ENCODE measurements at regions not wholly inside any gene's neighbourhood (a gene's known extent, or its start where the extent isn't known, plus 50 kb on each side); places are given as distances from the start of the nearest gene placed in this dataset.

GRCh38 chr5:68424799-68425537 lies 209.4 kb downstream of the PIK3R1 start:
- DNase-seq (ENCODE audit: low read depth), result peak; percentile 77
- TF ChIP-seq MYC (IDR thresholded peaks at IDR 0.05; ENCODE audit: low read depth, low read length) (no peak), CTCF (IDR thresholded peaks at IDR 0.05; ENCODE audit: low read depth, low read length) (no peak), POLR2A (IDR thresholded peaks at IDR 0.05; ENCODE audit: extremely low read depth, insufficient read length) (no peak), MAX (IDR thresholded peaks at IDR 0.05; ENCODE audit: low read depth, low read length) (no peak)
- no peak overlapping the region for H3K4me3 ChIP-seq (ENCODE audit: low read depth, low read length)

- DNase-seq (ENCODE audit: low read depth), result no peak
- TF ChIP-seq CTCF (IDR thresholded peaks at IDR 0.05; ENCODE audit: low read depth, low read length) (no peak), POLR2A (IDR thresholded peaks at IDR 0.05; ENCODE audit: extremely low read depth, insufficient read length) (no peak), MAX (IDR thresholded peaks at IDR 0.05; ENCODE audit: low read depth, low read length) (no peak)
- H3K4me3 ChIP-seq (ENCODE audit: low read depth, low read length), result no peak overlapping the region
These were observed 211.0 kb downstream of the PIK3R1 start for GRCh38 chr5:68426586-68426985.

- TF ChIP-seq CTCF (IDR thresholded peaks at IDR 0.05; ENCODE audit: low read depth, low read length), result no peak
- TF ChIP-seq POLR2A (IDR thresholded peaks at IDR 0.05; ENCODE audit: extremely low read depth, insufficient read length), result no peak
- TF ChIP-seq MYC (IDR thresholded peaks at IDR 0.05; ENCODE audit: low read depth, low read length), result no peak
- no peak for TF ChIP-seq MAX (IDR thresholded peaks at IDR 0.05; ENCODE audit: low read depth, low read length)
These were observed 212.8 kb downstream of the PIK3R1 start for GRCh38 chr5:68428231-68428811.

GRCh38 chr5:68429510-68429909 lies 214.0 kb downstream of the PIK3R1 start:
- TF ChIP-seq MYC (IDR thresholded peaks at IDR 0.05; ENCODE audit: low read depth, low read length), result no peak
- TF ChIP-seq POLR2A (IDR thresholded peaks at IDR 0.05; ENCODE audit: extremely low read depth, insufficient read length), result no peak
- H3K4me3 ChIP-seq (ENCODE audit: low read depth, low read length), result no peak overlapping the region
- no peak for DNase-seq (ENCODE audit: low read depth)

More at GRCh38 chr5:68428231-68428811, 212.8 kb downstream of the PIK3R1 start:
- DNase-seq (ENCODE audit: low read depth), result no peak
- H3K4me3 ChIP-seq (ENCODE audit: low read depth, low read length), result no peak overlapping the region

GRCh38 chr5:68430279-68430678 lies 214.7 kb downstream of the PIK3R1 start:
- H3K4me3 ChIP-seq (ENCODE audit: low read depth, low read length), result no peak overlapping the region
- no peak for DNase-seq (ENCODE audit: low read depth)
- TF ChIP-seq POLR2A (IDR thresholded peaks at IDR 0.05; ENCODE audit: extremely low read depth, insufficient read length), result no peak
- TF ChIP-seq MYC (IDR thresholded peaks at IDR 0.05; ENCODE audit: low read depth, low read length), result no peak
- no peak for TF ChIP-seq CTCF (IDR thresholded peaks at IDR 0.05; ENCODE audit: low read depth, low read length)
- no peak for TF ChIP-seq MAX (IDR thresholded peaks at IDR 0.05; ENCODE audit: low read depth, low read length)

- no peak for DNase-seq (ENCODE audit: low read depth)
- H3K4me3 ChIP-seq (ENCODE audit: low read depth, low read length), result no peak overlapping the region
- TF ChIP-seq MYC (IDR thresholded peaks at IDR 0.05; ENCODE audit: low read depth, low read length) (no peak), CTCF (IDR thresholded peaks at IDR 0.05; ENCODE audit: low read depth, low read length) (no peak), MAX (IDR thresholded peaks at IDR 0.05; ENCODE audit: low read depth, low read length) (no peak), POLR2A (IDR thresholded peaks at IDR 0.05; ENCODE audit: extremely low read depth, insufficient read length) (no peak)
These were observed 215.6 kb downstream of the PIK3R1 start for GRCh38 chr5:68431186-68431585.
